ENCODE measurements at regions not wholly inside any gene's neighbourhood (a gene's known extent, or its start where the extent isn't known, plus 50 kb on each side); places are given as distances from the start of the nearest gene placed in this dataset.

DNA sequence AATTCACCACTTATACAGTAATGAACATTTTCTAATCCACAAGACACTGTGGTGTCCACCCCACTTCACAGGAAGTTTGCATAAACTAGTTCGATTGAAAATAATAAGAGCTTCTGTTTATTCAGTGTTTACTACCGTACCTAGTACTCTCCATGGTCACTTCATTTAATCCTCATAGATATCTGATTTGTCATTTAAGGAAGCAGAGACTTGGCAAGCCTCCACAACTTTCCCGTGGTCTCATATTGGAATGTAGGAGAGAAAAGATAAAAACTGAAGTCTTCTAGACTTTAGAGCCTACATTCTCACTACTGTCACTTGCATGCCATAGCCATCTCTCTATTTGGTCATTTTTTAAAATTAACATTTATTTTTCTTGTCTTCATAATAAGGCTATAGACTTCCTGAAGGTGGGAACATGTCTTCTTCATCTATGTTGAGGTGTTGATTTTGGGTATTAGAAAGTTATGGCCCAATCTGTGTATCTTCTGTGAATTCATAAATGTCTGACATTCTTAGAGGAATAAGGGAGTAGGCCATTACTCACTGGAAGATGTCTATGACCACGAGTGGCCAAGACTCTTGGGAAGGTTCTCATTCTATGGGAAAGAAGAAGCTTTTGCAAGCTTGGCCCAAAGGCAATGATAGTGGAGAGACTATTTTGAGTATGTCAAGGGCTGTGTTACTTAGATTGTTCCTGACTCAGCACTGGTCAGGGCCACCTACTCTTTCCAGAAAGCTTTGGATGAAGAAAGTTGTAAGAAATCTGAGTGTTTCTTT is 423.7 kb downstream of the LRIG3 start:
- no peak for TF ChIP-seq POLR2A (IDR thresholded peaks at IDR 0.05; ENCODE audit: low read depth, low read length)
- TF ChIP-seq PAX5 (IDR thresholded peaks at IDR 0.05; ENCODE audit: insufficient read depth, low read length, severe bottlenecking), result no peak
- TF ChIP-seq POLR2AphosphoS5 (IDR thresholded peaks at IDR 0.05; ENCODE audit: low read depth, low read length), result no peak
- no peak for TF ChIP-seq TAF1 (IDR thresholded peaks at IDR 0.05; ENCODE audit: low read depth, low read length)
- no peak for TF ChIP-seq SPI1 (IDR thresholded peaks at IDR 0.05; ENCODE audit: low read depth, low read length)
